ENCODE measurements at regions not wholly inside any gene's neighbourhood (a gene's known extent, or its start where the extent isn't known, plus 50 kb on each side); places are given as distances from the start of the nearest gene placed in this dataset.

DNA sequence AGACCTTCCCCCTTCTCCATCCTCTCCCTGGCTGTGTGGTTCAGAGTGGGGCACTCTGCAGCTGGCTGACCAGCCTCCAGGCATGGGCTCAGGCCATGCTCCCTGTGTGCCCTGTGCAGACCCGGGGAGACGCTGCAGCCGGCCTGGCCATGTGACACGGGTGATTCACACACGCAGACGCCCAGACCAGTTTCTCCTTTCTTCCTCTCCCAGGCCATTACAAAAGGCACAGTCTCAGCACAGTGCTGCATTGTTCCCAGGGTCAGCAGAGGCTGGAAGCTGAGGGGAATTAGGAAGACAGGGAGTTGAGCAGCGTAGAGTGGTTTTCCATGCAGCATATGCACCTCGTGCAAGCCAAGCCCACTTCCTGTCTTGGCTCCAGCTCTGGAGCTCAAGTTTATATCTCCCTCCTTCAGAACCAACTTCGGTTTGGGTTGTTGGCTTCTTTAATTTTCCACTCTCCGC is 288.5 kb downstream of the TNS1 start:
- Histone ChIP-seq H3K9me3 (ENCODE audit: low read depth) (no peaks in the 10 kb centered on the region), H3K4me1 (ENCODE audit: insufficient read depth) (peaks cover 7% of the 10 kb centered on the region), H4K20me1 (ENCODE audit: insufficient read depth, poor library complexity, severe bottlenecking) (no peaks in the 10 kb centered on the region), H3K27me3 (no peaks in the 10 kb centered on the region), H2AFZ (no peak overlapping the region), H3K27ac (peak overlapping the region; percentile 45), H3K4me3 (no peak overlapping the region), H3K4me2 (no peak overlapping the region), H3K9me2 (replicated peaks; ENCODE audit: insufficient read depth) (no peaks in the 10 kb centered on the region), H3K79me2 (no peaks in the 10 kb centered on the region), H3K36me3 (replicated peaks; ENCODE audit: insufficient read depth, low read depth) (no peaks in the 10 kb centered on the region)
- WGBS (ENCODE audit: low lambda C conversion rate, missing lambda C conversion rate) = 74% methylated on average over 10 of the region's 10 CpGs
- no peak for DNase-seq (ENCODE audit: low spot score)
- no peak for TF ChIP-seq EZH2 (IDR thresholded peaks at IDR 0.05; ENCODE audit: borderline replicate concordance)
- TF ChIP-seq EZH2phosphoT487 (IDR thresholded peaks at IDR 0.05; ENCODE audit: low read depth, severe bottlenecking, unreplicated experiment) = no peak
- TF ChIP-seq, protein P1, sequence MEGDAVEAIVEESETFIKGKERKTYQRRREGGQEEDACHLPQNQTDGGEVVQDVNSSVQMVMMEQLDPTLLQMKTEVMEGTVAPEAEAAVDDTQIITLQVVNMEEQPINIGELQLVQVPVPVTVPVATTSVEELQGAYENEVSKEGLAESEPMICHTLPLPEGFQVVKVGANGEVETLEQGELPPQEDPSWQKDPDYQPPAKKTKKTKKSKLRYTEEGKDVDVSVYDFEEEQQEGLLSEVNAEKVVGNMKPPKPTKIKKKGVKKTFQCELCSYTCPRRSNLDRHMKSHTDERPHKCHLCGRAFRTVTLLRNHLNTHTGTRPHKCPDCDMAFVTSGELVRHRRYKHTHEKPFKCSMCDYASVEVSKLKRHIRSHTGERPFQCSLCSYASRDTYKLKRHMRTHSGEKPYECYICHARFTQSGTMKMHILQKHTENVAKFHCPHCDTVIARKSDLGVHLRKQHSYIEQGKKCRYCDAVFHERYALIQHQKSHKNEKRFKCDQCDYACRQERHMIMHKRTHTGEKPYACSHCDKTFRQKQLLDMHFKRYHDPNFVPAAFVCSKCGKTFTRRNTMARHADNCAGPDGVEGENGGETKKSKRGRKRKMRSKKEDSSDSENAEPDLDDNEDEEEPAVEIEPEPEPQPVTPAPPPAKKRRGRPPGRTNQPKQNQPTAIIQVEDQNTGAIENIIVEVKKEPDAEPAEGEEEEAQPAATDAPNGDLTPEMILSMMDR (IDR thresholded peaks at IDR 0.05; ENCODE audit: poor library complexity) = no peak

DNA sequence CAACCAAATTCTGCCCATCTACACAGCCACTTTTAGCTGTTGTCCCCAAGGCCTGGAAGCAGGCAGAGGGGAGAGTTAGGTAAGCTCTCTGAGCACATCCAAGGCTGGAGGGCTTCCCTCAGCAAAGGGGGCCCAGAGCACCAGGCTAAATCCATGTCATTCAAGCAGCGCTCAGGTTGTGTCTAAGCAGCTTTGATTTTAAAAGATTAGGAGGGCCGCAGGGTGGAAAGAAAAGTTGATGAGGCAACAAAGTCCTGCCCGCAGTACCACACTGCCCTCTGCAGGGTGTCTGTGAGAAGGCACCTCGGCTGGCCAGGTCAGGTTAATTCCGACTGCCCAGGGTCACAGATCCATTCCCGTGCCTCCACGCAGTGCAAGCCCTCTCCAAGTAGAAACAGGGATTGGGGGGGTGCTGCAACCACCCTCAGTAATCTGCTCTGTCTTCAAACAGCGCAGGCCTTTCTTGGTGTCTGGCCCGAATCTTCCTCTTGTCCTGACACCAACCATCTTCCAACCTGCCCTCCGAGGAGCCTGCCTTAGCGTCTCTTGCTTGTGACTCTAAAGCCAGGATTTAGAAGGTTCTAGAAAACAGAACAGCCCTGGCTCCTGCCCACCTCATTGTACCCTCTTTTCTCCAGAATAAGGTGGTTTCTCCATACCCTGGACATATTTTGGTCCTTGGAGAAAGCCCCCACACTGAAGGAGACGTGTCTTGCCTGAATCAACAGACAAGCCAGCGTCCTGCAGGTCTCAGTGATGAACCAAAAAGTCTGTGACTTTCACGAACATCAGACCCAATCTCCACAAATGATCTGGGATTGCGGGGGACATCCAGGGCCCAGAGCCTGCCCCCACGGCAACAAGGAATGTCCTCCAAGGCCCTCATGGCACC is 289.2 kb downstream of the TNS1 start:
- peak overlapping the region; percentile 45 for H3K27ac ChIP-seq

DNA sequence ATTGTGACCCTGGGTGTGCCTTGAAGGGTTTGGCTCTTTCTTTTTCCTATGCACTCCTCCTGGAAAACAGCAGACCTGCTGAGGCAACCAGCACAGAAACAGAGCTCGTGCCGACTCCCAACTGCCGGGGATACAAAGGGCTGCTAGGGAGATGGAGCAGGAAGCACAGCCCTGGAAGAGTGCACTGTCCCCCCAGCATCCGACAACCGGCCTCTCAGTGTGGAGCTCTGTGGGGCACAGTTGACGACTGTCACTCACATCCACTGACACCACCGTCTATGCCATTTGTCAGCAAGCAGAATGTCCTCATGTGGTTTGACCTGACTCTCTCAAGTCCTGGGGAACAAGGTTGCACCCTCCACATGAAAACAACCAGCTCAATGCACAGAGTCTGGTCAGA is 290.4 kb downstream of the TNS1 start:
- H3K27me3 ChIP-seq = no peaks in the 10 kb centered on the region
- no peaks in the 10 kb centered on the region for H4K20me1 ChIP-seq (ENCODE audit: insufficient read depth, poor library complexity, severe bottlenecking)
- no peaks in the 10 kb centered on the region for H3K79me2 ChIP-seq
- no peaks in the 10 kb centered on the region for H3K9me3 ChIP-seq (ENCODE audit: low read depth)
- no peak overlapping the region for H3K27ac ChIP-seq
- H3K4me3 ChIP-seq = no peak overlapping the region
- no peak for DNase-seq (ENCODE audit: low spot score)
- H3K36me3 ChIP-seq (replicated peaks; ENCODE audit: insufficient read depth, low read depth) = no peaks in the 10 kb centered on the region
- TF ChIP-seq, protein P1 (IDR thresholded peaks at IDR 0.05; ENCODE audit: poor library complexity) = no peak
- TF ChIP-seq EZH2phosphoT487 (IDR thresholded peaks at IDR 0.05; ENCODE audit: low read depth, severe bottlenecking, unreplicated experiment) = no peak
- no peak for TF ChIP-seq EZH2 (IDR thresholded peaks at IDR 0.05; ENCODE audit: borderline replicate concordance)
- no peak overlapping the region for H2AFZ ChIP-seq
- no peak overlapping the region for H3K4me2 ChIP-seq
- H3K4me1 ChIP-seq (ENCODE audit: insufficient read depth) = peaks cover 7% of the 10 kb centered on the region
- 93% methylated on average over 7 of the region's 7 CpGs for WGBS (ENCODE audit: low lambda C conversion rate, missing lambda C conversion rate)
- no peaks in the 10 kb centered on the region for H3K9me2 ChIP-seq (replicated peaks; ENCODE audit: insufficient read depth)

More for the DNA sequence above, 289.2 kb downstream of the TNS1 start:
- no peaks in the 10 kb centered on the region for H3K27me3 ChIP-seq
- H3K9me3 ChIP-seq (ENCODE audit: low read depth) = no peaks in the 10 kb centered on the region
- WGBS (ENCODE audit: low lambda C conversion rate, missing lambda C conversion rate) = 46% methylated on average over 16 of the region's 16 CpGs
- no peaks in the 10 kb centered on the region for H3K9me2 ChIP-seq (replicated peaks; ENCODE audit: insufficient read depth)
- H3K4me2 ChIP-seq = no peak overlapping the region
- peaks cover 7% of the 10 kb centered on the region for H3K4me1 ChIP-seq (ENCODE audit: insufficient read depth)
- H3K4me3 ChIP-seq = no peak overlapping the region
- no peaks in the 10 kb centered on the region for H3K79me2 ChIP-seq
- no peaks in the 10 kb centered on the region for H3K36me3 ChIP-seq (replicated peaks; ENCODE audit: insufficient read depth, low read depth)
- TF ChIP-seq, protein P1 (IDR thresholded peaks at IDR 0.05; ENCODE audit: poor library complexity) = peak; percentile 95
- no peak for TF ChIP-seq EZH2phosphoT487 (IDR thresholded peaks at IDR 0.05; ENCODE audit: low read depth, severe bottlenecking, unreplicated experiment)
- no peak overlapping the region for H2AFZ ChIP-seq
- no peaks in the 10 kb centered on the region for H4K20me1 ChIP-seq (ENCODE audit: insufficient read depth, poor library complexity, severe bottlenecking)
- peak; percentile 84 for DNase-seq (ENCODE audit: low spot score)
